C4-2B (cell line): ENCODE measurements at regions not wholly inside any gene's neighbourhood (a gene's known extent, or its start where the extent isn't known, plus 50 kb on each side); places are given as distances from the start of the nearest gene placed in this dataset.
"Not testable (repeated sequence)": the region's sequence is repeated elsewhere in the genome, so short reads cannot be mapped to it uniquely, and the experiment has no call there.

Source experiments
- H3K27ac ChIP-seq: fragments of 450-650 bp; 2 replicates; pipeline ENCODE4 v1.5.1; 2017
- ZFX ChIP-seq: fragments of 450-650 bp; IDR thresholded peaks from 2 replicates; pipeline ENCODE4 v1.6.1; 2017
- TF ChIP-seq, protein P1 (sequence below): fragments of 450-650 bp; conservative IDR thresholded peaks from 2 replicates; pipeline ENCODE4 v1.5.1; 2017; ENCODE audit warnings: mild to moderate bottlenecking

DNA sequence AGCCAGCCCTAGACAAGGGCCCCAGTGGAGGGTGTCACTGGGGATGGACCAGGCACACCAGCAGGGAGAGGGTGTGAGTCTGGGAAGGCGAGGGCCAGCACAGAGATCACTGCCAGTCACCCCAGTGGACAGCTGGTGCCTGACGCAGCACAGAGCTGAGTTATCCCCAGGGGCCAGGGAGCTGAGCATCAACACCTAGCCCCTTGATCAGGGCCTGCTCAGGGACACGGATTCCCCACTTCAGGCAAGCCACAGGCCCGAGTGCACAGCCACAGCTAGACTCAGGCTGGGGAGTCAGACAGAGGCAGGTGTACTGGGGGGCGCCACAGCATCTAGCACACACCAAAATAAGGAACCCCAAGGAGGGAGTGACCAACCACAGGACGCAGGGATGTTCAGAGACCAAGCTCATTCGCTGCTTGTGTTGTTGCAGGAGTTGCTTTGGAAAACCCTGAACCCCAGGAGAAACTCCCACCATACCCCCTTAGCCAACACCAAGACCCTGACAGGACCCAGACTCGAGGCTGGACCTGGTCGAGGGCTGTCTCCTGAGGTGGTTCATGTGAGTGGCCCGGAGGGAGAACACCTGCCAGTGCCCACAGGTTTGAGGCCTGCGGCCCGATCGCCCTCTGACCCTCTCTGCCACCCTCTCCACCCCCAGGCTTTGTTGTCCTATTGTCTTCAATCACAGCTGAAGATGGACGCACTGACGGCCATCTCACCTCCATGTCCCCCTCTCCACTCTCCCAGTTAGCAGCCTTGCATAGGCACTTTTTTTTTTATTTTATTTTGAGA is 146.8 kb downstream of the TPRA1 start:
- TF ChIP-seq, protein P1, sequence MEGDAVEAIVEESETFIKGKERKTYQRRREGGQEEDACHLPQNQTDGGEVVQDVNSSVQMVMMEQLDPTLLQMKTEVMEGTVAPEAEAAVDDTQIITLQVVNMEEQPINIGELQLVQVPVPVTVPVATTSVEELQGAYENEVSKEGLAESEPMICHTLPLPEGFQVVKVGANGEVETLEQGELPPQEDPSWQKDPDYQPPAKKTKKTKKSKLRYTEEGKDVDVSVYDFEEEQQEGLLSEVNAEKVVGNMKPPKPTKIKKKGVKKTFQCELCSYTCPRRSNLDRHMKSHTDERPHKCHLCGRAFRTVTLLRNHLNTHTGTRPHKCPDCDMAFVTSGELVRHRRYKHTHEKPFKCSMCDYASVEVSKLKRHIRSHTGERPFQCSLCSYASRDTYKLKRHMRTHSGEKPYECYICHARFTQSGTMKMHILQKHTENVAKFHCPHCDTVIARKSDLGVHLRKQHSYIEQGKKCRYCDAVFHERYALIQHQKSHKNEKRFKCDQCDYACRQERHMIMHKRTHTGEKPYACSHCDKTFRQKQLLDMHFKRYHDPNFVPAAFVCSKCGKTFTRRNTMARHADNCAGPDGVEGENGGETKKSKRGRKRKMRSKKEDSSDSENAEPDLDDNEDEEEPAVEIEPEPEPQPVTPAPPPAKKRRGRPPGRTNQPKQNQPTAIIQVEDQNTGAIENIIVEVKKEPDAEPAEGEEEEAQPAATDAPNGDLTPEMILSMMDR: no peak
- TF ChIP-seq ZFX: no peak
- no peak overlapping the region for H3K27ac ChIP-seq

DNA sequence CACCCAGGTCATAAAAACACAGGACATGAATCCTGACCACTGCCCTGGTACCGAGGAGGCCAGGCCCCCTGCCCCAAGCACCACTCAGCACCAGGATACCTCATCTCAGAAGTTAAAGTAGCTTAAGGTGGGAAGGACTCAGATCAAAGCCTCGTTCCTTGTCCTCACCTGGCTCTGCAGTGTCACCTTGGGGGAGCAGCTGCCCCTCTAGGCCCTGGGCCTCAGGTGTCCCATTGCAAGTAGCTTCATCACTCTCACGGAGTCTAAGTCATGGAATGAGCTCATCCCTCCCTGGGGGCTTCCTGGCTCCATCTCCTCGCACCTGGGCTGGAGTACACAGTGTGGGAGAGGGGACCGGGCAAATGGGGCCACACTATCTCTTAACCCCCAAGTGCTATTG is 148.0 kb downstream of the TPRA1 start:
- TF ChIP-seq ZFX: no peak
- TF ChIP-seq, protein P1: no peak

DNA sequence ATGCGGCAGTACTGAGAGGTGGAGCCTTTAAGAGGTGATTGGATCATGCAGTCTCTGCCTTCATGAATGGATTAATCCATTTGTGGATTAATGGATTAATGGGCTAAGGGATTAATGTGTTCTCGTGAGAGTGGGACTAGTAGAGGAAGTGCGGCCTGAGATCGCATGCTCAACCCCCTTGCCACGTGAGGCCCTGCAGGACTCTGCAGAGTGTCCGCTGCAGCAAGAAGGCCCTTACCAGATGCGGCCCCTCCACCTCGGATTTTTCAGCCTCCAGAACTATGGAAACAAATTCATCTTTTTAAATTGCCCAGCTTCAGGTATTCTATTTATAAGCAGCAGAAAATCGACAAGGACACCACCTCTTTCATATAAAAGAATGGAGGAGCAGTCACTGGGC is 148.8 kb downstream of the TPRA1 start:
- no peak for TF ChIP-seq ZFX
- TF ChIP-seq, protein P1: no peak

More for the DNA sequence above, 148.0 kb downstream of the TPRA1 start:
- H3K27ac ChIP-seq: no peak overlapping the region

DNA sequence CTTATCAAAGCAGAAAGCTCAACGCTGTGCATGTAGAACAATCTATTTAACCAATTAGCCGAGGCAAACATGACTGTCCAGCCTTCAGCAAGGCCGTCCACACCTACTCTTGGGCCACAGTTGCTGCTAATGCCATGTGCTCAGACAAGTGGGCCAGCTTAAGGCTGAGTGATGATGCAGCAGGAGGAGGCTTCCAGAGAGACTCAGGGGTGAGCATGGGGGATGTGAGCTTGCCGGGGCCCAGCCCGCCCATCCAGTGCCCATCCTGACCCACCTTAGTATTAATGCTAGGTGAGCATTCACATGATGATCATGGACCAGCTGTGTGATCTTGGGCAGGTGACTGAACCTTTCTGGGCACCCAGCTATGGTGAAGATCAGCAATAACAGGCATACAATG is 150.1 kb downstream of the TPRA1 start:
- H3K27ac ChIP-seq: no peak overlapping the region
- TF ChIP-seq, protein P1: no peak
- no peak for TF ChIP-seq ZFX

More for the DNA sequence above, 148.8 kb downstream of the TPRA1 start:
- H3K27ac ChIP-seq: no peak overlapping the region

DNA sequence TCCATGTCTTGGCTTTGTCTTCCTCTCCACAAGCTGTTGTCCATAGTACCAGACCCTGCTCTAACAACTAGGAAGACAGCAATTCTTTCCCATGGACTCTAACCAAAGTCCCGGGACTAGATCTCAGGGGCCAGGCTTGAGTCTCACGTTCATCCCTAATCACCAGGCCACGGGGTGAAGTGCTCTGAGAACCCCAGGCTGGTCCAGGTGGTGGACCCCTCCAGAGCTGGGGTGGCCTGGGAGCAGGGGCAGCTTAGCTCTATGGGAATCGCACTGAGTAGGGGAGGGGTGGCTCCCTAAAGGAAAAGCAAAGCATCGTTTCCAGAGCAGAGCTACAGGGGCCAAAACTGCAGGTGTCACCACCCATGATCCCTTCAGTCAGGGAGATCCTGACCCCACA is 150.9 kb downstream of the TPRA1 start:
- TF ChIP-seq, protein P1: no peak
- no peak for TF ChIP-seq ZFX

DNA sequence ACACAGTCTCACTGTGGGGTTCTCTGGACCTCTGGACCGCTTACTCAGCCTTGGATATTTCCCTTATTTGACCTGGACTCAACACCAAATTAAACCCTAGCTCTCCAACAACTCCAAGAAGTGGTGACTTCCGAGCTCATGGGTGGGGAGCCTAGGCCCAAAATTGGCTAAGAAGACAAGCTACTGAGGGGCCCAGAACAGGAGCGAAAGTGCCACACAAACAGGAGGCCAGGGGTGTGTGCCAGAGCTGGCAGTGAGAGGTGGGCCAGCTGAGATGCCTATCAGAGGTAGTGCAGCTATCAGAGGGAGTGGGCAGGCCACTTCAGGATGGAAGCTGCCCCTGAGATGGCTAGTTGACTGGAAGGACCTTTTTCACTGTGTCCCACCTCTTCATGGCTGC is 151.1 kb upstream of the PRR20G start:
- no peak overlapping the region for H3K27ac ChIP-seq
- TF ChIP-seq, protein P1: no peak
- no peak for TF ChIP-seq ZFX

More for the DNA sequence above, 150.9 kb downstream of the TPRA1 start:
- H3K27ac ChIP-seq: no peak overlapping the region

DNA sequence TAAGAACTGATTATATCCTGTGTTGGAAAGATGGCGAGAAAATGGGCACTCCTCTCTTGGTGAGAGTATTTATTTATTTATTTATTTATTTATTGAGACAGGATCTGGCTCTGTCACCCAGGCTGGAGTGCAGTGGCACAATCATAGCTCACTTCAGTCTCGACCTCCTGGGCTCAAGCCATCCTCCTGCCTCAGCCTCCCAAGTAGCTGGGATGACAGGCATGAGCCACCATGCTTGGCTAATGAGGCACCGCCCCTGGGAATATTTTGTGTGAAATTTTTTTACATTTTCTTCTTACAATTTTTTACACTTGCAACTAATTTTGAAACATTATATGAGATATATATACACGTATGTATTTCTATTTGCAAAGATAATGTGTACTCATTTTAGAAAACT is 150.5 kb upstream of the PRR20G start:
- TF ChIP-seq, protein P1: no peak
- TF ChIP-seq ZFX: no peak

DNA sequence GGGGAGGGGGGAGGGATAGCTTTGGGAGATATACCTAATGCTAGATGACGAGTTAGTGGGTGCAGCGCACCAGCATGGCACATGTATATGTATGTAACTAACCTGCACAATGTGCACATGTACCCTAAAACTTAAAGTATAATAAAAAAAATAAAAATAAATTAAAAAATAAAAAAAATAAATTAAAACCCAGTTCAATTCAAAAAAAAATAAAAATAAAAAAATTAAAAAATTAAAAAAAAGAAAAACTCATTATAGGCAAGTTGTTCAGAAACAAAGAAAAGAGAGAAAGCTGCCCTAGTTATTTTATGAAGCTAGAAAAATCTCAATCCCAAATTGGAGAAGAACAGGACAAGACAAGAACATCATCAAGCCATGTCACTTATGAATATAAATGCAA is 147.5 kb upstream of the PRR20G start:
- H3K27ac ChIP-seq: not testable (repeated sequence)

More for the DNA sequence above, 150.5 kb upstream of the PRR20G start:
- no peak overlapping the region for H3K27ac ChIP-seq
